AG09309 (cell line): ENCODE measurements at regions not wholly inside any gene's neighbourhood (a gene's known extent, or its start where the extent isn't known, plus 50 kb on each side); places are given as distances from the start of the nearest gene placed in this dataset.

Source experiments
- DNase-seq: peaks from one replicate; pipeline ENCODE4 v3.0.0-alpha.2; 2010; ENCODE audit warnings: low read depth
- H3K4me3 ChIP-seq: 2 replicates; pipeline ENCODE4 v1.5.1; 2011; ENCODE audit warnings: mild to moderate bottlenecking, low read depth, low read length, moderate library complexity; ENCODE audit not compliant: control insufficient read depth
- CTCF ChIP-seq: IDR thresholded peaks from 2 replicates; pipeline ENCODE4 v1.5.1; 2011; ENCODE audit warnings: mild to moderate bottlenecking, low read depth, low read length, inconsistent platforms; ENCODE audit not compliant: insufficient read depth, control insufficient read depth; ENCODE audit errors: missing control alignments

GRCh38 chr2:43019536-43020183, 206.7 kb downstream of the ZFP36L2 start:
- DNase-seq = no peak
- no peak overlapping the region for H3K4me3 ChIP-seq
- no peak for TF ChIP-seq CTCF

GRCh38 chr2:43019025-43019367, 207.4 kb downstream of the ZFP36L2 start:
- no peak for DNase-seq
- no peak for TF ChIP-seq CTCF
- H3K4me3 ChIP-seq = no peak overlapping the region

GRCh38 chr2:43018179-43019024, 208.0 kb downstream of the ZFP36L2 start:
- peak; percentile 80 for DNase-seq
- no peak overlapping the region for H3K4me3 ChIP-seq
- peak; percentile 3 for TF ChIP-seq CTCF

- TF ChIP-seq CTCF = no peak
- DNase-seq = no peak
- no peak overlapping the region for H3K4me3 ChIP-seq
Measured at GRCh38 chr2:43013821-43014345, 212.5 kb downstream of the ZFP36L2 start.

GRCh38 chr2:43012966-43013365, 213.4 kb downstream of the ZFP36L2 start:
- DNase-seq = no peak
- H3K4me3 ChIP-seq = no peak overlapping the region
- no peak for TF ChIP-seq CTCF

- H3K4me3 ChIP-seq = no peak overlapping the region
- no peak for DNase-seq
- no peak for TF ChIP-seq CTCF
Measured at GRCh38 chr2:43011158-43011491, 215.3 kb downstream of the ZFP36L2 start.
